ENCODE measurements at regions not wholly inside any gene's neighbourhood (a gene's known extent, or its start where the extent isn't known, plus 50 kb on each side); places are given as distances from the start of the nearest gene placed in this dataset.
"Not testable (repeated sequence)": the region's sequence is repeated elsewhere in the genome, so short reads cannot be mapped to it uniquely, and the experiment has no call there.

- TF ChIP-seq CTCF (IDR thresholded peaks at IDR 0.05) (no peak), REST (IDR thresholded peaks at IDR 0.05; ENCODE audit: insufficient read depth in 1 of 2, low read depth in 2 of 2, low read length in 1 of 2) (no peak), SIN3A (IDR thresholded peaks at IDR 0.05; ENCODE audit: borderline replicate concordance, insufficient read depth, low read depth, low read length) (no peak), TCF7L2 (IDR thresholded peaks at IDR 0.05; ENCODE audit: low read depth, low read length) (no peak), POLR2AphosphoS5 (IDR thresholded peaks at IDR 0.05; ENCODE audit: low read depth, low read length) (no peak)
- no peak overlapping the region for H3K4me3 ChIP-seq (ENCODE audit: low read depth in 2 of 2, low read length in 2 of 2)
- H3K4me1 ChIP-seq (ENCODE audit: control insufficient read depth, insufficient read depth, low read length) = no peaks in the 10 kb centered on the region
- intact Hi-C loops (cut with micrococcal nuclease; ENCODE audit: unreplicated experiment) (no loop called here), in situ Hi-C loops (cut with HindIII; ENCODE audit: low pct_unique_long_range_greater_than_20kb, low sequenced_read_pairs) (no loop called here)
- no peak overlapping the region for H3K27ac ChIP-seq (ENCODE audit: low read length)
- BruUV-seq (replicated peaks) = no TSS peak
- ATAC-seq = no peak
- H3K9me3 ChIP-seq (ENCODE audit: control insufficient read depth, insufficient read depth, low read depth, low read length) = no peaks in the 10 kb centered on the region
- ChIA-PET POLR2A (no interaction called here), CTCF (no interaction called here)
- no peaks in the 10 kb centered on the region for H3K36me3 ChIP-seq (ENCODE audit: control insufficient read depth, insufficient read depth, low read length)
- no peak for DNase-seq (ENCODE audit: low read depth, low spot score)
- H3K27me3 ChIP-seq (ENCODE audit: control insufficient read depth, insufficient read depth, low read length) = no peaks in the 10 kb centered on the region
Observed at GRCh38 chr14:83004456-83005006, 1470.9 kb upstream of the SEL1L start.

GRCh38 chr14:83006121-83006670 lies 1472.5 kb upstream of the SEL1L start:
- CTCF ChIA-PET = no interaction called here
- H3K27me3 ChIP-seq (ENCODE audit: control insufficient read depth, insufficient read depth, low read length) = no peaks in the 10 kb centered on the region
- no peaks in the 10 kb centered on the region for H3K36me3 ChIP-seq (ENCODE audit: control insufficient read depth, insufficient read depth, low read length)
- no peaks in the 10 kb centered on the region for H3K4me1 ChIP-seq (ENCODE audit: control insufficient read depth, insufficient read depth, low read length)
- BruUV-seq (replicated peaks) = no TSS peak
- no peak overlapping the region for H3K4me3 ChIP-seq (ENCODE audit: low read depth in 2 of 2, low read length in 2 of 2)
- POLR2A ChIA-PET = no interaction called here
- TF ChIP-seq POLR2AphosphoS5 (IDR thresholded peaks at IDR 0.05; ENCODE audit: low read depth, low read length) = no peak
- no peak for TF ChIP-seq TCF7L2 (IDR thresholded peaks at IDR 0.05; ENCODE audit: low read depth, low read length)
- TF ChIP-seq REST (IDR thresholded peaks at IDR 0.05; ENCODE audit: insufficient read depth in 1 of 2, low read depth in 2 of 2, low read length in 1 of 2) = no peak
- TF ChIP-seq CTCF (IDR thresholded peaks at IDR 0.05) = no peak
- no peak for TF ChIP-seq SIN3A (IDR thresholded peaks at IDR 0.05; ENCODE audit: borderline replicate concordance, insufficient read depth, low read depth, low read length)
- in situ Hi-C loops (cut with HindIII; ENCODE audit: low pct_unique_long_range_greater_than_20kb, low sequenced_read_pairs) (no loop called here), intact Hi-C loops (cut with micrococcal nuclease; ENCODE audit: unreplicated experiment) (no loop called here)
- DNase-seq (ENCODE audit: low read depth, low spot score) (no peak), ATAC-seq (no peak)
- H3K27ac ChIP-seq (ENCODE audit: low read length) = no peak overlapping the region
- H3K9me3 ChIP-seq (ENCODE audit: control insufficient read depth, insufficient read depth, low read depth, low read length) = no peaks in the 10 kb centered on the region

DNA sequence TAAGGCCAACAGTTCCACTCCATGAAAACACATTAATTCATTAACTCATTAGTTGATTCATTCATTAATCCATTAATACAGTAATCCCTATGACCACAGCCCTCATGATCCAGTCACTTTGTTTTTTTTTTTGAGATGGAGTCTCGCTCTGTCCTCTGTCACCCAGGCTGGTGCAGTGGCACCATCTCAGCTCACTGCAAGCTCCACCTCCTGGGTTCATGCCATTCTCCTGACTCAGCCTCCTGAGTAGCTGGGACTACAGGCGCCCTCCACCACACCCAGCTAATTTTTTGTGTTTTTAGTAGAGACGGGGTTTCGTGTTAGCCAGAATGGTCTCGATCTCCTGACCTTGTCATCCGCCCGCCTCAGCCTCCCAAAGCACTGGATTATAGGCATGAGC lies 1473.4 kb upstream of the SEL1L start:
- H3K27me3 ChIP-seq (ENCODE audit: control insufficient read depth, insufficient read depth, low read length); intact Hi-C loops (cut with micrococcal nuclease; ENCODE audit: unreplicated experiment); H3K36me3 ChIP-seq (ENCODE audit: control insufficient read depth, insufficient read depth, low read length); H3K9me3 ChIP-seq (ENCODE audit: control insufficient read depth, insufficient read depth, low read depth, low read length); BruUV-seq (replicated peaks); in situ Hi-C loops (cut with HindIII; ENCODE audit: low pct_unique_long_range_greater_than_20kb, low sequenced_read_pairs); H3K4me3 ChIP-seq (ENCODE audit: low read depth in 2 of 2, low read length in 2 of 2); DNase-seq (ENCODE audit: low read depth, low spot score); H3K27ac ChIP-seq (ENCODE audit: low read length); POLR2A ChIA-PET; ATAC-seq; CTCF ChIA-PET; H3K4me1 ChIP-seq (ENCODE audit: control insufficient read depth, insufficient read depth, low read length): not testable (repeated sequence)
